Left ventricle myocardium superior (tissue), 1 donor: ENCODE measurements at regions not wholly inside any gene's neighbourhood (a gene's known extent, or its start where the extent isn't known, plus 50 kb on each side); places are given as distances from the start of the nearest gene placed in this dataset.
"Not testable (repeated sequence)": the region's sequence is repeated elsewhere in the genome, so short reads cannot be mapped to it uniquely, and the experiment has no call there.

ENCODE experiments used
- ATAC-seq: fragments of 200-7000 bp; cut with Tn5 transposase; one replicate; pipeline ENCODE4 v1.9.1; 2020; ENCODE audit warnings: mild to moderate bottlenecking, moderate library complexity
- DNase-seq: peaks from one replicate; pipeline ENCODE4 v3.0.0-alpha.2; 2020
- intact Hi-C: fragments of 100-400 bp; cut with micrococcal nuclease; formaldehyde crosslinking; loops from one replicate; pipeline ENCODE4 v1.11.0; 2022
- donor health status: DM: no; HTN: yes; CAD: no; lungs with severe emphysema.

DNA sequence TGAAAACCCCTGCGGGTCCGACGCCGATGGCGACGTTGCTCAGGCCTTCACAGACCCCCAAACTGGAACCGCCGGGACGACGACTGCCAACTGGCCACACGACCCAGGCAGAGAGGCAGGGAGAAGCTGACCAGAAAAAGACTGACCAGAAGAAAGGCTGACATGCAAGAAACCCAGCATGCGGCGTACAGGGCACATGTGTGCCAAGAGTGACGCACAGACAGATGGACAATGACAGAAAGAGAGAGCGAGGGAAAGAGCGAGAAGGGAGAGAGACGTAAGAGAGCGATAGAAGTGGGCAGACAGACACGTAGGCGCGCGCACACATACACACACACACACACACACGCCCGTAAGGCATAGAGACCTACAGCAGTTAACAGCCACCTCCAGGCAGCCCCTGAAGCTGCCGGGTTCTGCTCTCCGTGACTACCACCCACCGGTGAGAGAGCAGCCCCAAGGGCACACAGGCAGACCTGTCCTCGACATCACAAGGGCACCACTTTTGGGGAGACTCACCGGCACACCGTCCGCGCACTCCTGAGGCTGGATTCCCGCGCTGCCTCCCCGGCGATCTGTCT lies 67.2 kb upstream of the ZNF527 start:
- ATAC-seq (peak; percentile 74), DNase-seq (peak; percentile 36)
- intact Hi-C loops: no loop called here

DNA sequence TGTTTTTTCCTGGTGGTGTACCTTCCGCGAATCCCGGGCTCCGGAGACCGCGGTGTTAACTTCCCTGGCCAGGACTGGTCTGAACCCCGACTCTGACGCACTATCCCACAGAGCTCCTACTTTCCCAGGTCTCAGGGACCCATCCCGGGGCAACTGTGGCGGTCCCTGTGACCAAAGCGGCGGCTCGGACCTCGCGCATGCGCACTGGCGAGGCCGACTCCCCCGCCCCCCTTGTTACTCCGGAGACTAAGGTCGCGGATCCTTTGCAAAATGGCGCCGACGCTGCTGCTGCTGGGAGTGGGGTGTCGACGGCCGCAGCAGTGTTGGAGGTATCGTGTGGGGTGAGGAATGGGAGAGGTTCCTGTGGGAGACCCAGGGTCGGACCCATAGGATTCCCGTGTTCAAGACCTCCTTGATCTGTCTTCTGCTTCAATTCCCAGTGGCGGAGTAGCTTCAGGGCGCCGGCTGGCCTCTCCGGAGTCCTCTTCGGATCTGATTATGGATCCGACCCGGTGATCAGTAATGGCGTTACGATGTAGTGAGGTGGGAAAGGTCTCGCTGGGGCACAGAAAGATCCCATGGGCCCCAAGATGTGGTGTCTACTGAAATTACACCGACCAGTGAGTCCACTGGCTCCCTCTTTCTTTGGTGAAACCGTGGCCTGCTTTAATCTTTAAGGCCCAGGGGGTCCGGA lies 66.6 kb upstream of the ZNF527 start:
- DNase-seq (peak; percentile 83), ATAC-seq (peak; percentile 95)
- intact Hi-C loops: no loop called here

DNA sequence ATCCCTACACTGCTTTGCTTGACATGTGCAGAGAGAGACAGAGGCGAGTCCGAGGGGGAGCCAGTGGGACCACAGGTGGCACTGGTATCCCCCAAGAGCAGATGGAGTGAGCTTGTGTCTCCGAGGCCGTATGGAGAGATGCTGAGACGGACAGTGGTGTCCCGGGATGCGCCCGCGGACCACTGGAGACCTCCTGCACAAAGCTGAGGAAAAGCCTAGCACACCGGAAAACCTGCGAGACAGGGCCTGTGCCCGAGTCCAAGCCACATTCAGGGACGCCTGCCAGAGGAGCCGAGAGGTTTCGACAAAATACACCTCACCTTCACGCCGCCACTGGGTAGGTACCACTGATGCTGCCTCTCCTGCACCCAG lies 66.0 kb upstream of the ZNF527 start:
- ATAC-seq: peak; percentile 10
- intact Hi-C loops: no loop called here

DNA sequence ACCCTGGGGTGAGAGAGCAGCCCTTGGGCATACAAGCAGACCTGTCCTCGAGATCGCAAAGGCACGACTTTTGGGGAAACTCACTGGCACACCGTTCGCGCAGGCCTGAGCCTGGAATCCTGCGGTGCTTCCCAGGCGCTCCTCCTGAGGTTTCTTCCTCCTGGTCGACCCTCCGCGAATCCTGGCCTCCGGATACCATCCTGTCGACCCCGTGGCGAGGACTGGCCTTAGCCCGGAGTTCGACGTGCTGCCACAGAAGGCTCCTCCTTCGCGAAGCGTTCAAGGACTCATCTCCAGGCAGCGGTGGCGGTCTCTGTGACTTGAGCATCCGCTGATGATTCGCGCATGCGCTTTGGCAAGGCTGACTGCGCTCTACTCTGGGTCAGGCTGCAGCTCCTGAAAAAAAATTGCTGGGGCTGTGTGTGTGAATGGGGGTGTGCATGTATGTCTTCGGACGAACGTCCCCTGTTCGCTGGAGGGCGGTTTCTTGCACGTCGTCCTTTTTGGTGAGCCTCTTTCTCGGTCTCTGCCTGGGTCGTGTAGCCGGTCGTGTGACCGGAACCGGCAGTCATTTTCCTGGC lies 64.4 kb upstream of the ZNF527 start:
- intact Hi-C loops: no loop called here
- no peak for DNase-seq
- no peak for ATAC-seq

More for the DNA sequence above, 66.0 kb upstream of the ZNF527 start:
- no peak for DNase-seq

DNA sequence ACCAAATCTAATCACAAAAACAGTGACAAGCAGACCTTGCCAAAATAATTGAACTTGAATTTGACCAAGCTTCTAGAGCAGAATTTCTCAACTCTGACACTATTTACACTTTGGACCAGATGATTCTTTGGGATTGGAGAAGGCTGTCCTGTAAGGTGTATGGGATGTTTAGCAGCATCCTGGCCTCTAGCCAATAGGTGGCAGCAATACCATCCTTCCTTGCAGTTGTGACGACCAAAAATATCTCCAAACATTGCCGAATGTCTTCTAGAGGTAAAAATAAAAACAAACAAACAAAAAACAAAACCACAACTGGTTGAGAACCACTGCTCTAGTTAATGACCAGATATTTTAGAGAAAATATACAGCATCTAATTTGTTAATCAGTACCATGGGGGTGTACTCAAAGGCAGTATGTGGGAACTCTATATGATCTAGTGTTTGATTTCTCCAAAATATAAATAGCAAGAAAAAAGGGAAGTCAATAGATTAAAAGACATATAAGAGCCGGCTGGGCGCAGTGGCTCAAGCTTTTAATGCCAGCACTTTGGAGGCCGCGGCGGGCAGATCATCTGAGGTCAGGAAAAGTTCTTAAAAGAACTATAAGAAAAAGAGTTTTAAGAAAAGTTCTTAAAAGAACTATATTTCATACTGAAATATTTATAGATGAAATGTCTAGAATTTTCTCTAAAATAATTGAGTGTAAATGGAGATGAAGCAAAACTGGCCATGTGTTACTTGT lies 60.9 kb upstream of the ZNF527 start:
- intact Hi-C loops: no loop called here
- ATAC-seq (no peak), DNase-seq (no peak)

DNA sequence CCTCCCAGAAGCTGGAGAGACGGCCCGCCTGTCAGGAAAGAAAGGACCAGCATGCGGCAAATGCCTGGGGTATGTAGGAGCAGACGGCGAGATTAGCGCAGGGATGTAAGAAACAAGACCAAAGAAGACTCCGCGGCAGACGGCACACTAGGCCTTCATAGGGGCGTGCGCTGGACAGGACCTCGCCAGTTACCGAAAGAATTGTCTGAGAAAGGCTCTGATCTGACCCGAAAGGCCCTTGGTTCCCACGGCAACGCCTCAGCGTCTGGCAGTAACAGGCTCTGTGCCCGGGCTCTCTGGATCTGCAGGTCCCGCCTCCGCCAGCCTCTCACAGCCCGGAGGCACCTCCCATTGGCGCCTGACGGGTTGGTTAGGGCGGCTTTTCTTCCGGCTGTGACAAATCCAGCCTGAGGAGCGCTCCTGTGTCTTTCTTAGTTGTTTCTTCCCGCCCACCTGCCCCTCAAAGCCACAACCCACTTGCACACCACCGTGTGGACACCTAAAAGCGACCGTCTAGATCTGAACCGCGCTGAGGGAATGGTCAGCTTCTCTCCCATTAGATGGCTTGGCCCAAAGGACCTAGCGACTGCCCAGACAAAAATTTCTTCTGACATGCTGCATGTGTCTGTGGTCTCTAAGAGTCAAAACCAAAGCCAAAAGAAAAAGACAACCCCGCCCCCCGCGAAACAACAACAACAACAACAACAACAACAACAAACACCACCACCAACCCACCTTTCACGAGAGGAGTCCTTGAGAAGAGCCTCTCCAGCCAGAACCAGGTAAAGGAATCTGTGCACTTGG lies 58.2 kb upstream of the ZNF527 start:
- peak; percentile 87 for ATAC-seq
- intact Hi-C loops: not testable (repeated sequence)

DNA sequence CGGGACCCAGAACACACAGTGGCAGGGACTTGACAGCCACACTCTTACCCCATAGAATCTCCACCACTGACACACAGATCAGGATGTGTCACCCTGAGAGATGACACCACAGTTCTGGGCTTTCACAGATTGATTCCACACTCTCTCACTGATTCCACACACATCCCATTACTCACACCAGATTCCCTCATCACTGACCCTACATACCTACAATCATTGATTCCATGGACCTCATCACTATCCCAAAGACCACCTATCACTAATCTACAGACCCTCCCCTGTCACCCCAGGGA lies 57.6 kb upstream of the ZNF527 start:
- no peak for ATAC-seq
- intact Hi-C loops: no loop called here
- no peak for DNase-seq

More for the DNA sequence above, 58.2 kb upstream of the ZNF527 start:
- DNase-seq: peak; percentile 64

DNA sequence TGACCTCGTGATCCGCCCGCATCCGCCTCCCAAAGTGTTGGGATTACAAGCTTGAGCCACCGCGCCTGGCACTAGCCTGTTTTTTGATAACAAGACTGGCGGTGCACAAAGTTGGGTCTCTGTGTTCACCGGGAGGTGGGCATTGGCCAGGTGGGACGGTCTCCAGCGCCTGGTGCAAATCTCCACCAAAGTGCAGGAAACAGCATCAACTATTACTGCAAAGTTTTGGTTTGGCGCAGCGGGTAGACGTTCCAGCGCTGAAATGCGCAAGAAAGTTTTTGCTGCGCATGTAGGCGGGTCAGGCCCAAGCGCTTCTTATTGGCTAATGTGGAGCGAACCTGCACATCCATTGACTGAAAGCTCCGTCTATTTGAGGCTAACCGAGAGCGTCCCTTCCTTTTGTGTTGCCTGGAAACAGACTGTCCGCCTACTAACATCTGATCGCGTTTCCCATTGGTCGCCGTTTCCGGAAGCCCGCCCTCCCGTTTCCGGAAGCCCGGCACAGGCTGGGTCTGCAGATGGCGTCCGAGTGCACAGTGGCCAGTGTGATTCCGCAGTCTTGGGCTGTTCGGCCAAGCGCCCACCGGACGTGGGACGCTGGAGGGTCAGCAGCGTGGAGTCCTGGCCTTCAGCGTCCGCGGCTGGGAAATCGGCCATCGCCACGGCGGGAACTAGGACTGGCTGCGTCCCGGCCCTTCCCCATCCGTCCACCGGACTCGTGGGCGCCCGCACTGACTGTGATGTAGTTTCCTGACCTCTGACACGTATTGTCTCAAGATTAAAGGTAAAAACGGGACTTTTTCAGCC lies 53.3 kb upstream of the ZNF527 start:
- DNase-seq (peak; percentile 95), ATAC-seq (peak; percentile 98)
- intact Hi-C loops: no loop called here

DNA sequence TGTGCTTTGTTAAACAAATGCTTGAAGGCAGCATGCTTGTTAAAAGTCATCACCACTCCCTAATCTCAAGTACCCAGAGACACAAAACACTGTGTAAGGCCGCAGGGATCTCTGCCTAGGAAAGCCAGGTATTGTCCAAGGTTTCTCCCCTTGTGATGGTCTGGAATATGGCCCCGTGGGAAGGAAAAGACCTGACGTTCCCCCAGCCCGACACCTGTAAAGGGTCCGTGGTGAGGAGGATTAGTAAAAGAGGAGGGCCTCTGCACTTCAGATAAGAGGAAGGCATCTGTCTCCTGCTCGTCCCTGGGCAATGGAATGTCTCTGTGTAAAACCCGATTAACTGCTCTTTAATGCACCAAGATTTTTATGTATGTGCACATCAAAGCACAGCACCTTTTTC lies 49.9 kb upstream of the ZNF527 start:
- intact Hi-C loops: not testable (repeated sequence)

More for the DNA sequence above, 49.9 kb upstream of the ZNF527 start:
- ATAC-seq, DNase-seq: not testable (repeated sequence)
